Midbrain (tissue), 1 donor: ENCODE measurements at regions not wholly inside any gene's neighbourhood (a gene's known extent, or its start where the extent isn't known, plus 50 kb on each side); places are given as distances from the start of the nearest gene placed in this dataset.

Source experiments
- DNase-seq: peaks from one replicate; lab custom pipeline; 2025; lab: John Stamatoyannopoulos, UW

DNA sequence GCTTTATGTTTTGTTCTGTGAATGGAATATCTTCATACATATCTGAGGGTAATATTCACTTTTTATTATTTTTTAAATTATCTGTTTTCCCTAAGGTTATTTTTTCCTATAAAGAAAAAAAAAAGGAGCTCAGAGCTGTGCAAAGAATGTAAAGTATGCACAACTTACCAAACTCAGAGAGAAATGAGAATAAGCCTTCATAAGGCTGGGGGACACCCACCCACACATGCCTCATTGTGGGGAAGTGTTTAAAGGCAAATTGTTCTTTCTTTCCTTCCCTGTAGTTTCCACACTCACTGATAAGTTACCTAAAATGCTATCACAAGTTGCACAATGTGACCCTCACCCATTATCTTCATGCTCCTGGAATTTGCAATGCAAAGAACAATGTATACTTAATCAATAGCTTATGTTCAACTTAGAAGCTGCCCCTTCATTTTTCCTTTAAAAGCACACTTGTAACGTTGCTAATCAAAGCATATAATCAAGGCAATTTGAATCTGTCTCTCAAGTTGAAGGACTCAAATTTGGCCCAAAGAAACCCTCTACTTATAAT is 108.1 kb downstream of the GNAT3 start:
- DNase-seq = no peak

DNA sequence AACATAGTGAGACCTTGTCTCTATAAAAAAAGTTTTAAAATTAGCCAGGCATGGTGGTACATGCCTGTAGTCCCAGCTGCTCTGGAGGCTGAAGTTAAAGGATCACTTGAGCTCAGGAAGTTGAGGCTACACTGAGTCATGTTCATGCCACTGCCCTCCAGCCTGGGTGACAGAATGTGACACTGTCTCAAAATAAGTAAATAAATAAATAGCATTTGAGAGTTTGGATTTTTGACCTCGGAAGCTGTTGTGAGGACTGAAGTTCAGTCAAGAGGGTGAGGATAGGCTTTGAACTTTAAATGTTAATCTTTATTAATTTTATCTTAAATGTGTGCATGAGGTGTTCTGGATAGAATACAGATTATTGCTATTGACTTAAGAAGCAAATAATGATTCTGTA is 110.2 kb downstream of the GNAT3 start:
- no peak for DNase-seq

DNA sequence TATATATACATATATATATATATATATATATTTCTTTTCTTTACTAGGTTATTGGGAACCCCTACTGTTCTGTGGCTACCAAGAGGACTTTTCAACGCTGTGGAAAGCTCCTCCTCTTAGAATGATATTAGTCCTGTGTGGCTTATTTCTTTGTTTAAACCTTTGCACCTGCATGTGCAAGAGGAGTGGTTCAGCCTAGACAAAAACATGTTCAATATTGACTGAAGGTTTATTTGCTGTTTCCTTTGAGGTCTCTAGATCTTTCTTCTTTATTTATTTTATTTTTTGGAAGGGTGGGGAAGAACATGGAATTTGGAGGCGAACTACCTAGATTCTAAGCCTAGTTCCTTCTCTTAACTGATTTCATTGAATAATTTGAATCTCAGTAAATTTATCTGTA is 118.1 kb downstream of the GNAT3 start:
- DNase-seq = no peak

DNA sequence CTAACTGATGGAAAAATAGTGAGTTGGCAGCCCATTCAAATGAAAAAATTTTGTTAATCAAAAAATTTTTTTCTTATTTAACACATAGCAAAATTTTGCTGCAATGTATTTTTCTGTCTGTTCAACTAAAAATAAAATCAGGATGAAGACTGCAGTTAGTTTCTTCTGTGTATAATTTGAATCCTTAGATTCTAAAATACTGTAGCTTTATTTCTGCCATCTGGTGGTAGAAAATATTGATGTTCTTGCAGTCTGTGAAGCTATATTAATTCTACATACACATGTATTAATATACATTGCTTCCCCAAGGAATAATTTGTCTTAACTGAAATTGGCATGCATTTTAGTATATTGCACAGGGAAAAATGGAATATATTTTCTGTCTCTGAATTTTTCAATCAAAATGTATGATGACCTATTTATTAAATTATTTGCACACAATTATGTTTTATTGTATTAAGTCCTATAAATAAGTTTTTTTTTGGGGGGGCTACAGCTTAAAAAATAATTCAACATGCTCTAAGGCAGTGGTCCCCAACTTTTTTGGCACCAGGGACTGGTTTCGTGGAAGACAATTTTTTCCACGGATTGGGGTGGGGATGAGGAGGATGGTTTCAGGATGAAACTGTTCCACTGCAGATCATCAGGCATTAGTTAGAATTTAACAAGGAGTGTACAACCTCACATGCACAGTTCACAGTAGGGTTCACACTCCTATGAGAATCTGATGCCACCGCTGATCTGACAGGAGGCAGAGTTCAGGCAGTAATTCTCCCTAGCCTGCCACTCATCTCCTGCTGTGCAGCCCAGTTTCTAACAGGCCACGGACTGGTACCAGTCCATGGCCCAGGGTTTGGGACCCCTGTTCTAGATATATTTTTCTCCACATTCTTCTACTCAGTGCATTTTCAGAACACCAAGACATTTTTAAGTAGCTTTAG is 119.4 kb downstream of the GNAT3 start:
- DNase-seq = peak; percentile 66

DNA sequence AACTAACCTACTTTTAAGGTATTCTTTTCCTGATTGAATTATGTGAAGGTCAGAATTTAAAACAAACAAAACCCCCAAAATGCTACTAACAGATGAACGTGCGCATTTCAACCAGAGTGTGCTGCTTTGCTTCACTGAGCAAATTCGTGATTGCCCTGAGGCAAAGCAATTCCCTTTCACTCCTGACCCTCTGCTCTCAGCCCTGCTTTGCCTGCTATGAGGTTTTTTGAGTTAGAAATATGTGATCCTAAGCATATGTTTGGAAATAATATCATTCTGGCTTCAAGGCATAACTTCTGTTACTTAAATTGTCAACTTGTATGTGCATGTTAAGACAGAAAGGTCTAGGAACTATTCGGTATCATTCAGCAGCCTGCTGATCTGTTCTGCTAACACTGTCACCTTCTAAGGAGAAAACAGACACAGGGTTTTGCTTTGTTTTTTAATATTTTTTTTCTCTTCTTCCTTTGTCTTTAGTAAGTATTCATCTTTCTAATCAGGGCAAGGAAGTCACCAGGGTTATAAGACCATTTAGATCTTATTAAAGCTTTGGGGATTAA is 124.2 kb downstream of the GNAT3 start:
- DNase-seq = no peak

DNA sequence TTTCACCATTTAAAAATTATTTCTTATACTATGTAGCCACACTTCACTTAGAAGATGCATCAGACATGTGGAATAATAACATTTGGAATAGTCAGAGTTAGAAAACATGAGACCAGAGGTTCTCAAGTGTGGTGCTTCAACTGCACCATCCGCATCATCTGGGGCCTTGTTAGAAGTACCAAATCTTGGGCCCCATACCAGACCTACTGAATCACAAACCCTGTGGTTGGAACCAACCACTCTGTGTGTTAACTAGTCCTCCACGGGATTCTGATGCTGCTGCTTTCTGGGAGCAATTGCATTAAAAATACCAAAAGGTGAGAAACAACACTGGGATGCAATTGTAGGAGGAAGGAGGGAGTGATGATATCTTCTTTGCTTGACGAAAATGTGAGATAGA is 125.2 kb downstream of the GNAT3 start:
- no peak for DNase-seq

DNA sequence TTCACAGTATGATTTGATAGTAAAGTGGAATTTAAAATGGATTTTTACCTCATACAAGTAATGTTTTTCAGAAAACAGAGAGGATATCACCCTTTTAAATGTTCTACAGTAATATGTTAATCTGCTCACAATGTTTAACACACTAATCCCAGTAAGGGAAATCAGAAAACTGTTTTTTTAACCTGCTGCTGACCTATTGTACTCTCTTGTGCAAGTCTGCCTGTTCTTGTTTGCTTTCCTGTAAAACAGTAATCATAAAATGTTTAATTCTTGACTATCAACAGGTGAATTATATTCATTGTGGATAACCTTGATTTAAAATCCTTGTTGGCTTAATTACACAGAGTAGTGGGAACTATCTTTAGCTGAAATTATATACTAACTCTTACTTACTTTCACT is 126.4 kb downstream of the GNAT3 start:
- no peak for DNase-seq

DNA sequence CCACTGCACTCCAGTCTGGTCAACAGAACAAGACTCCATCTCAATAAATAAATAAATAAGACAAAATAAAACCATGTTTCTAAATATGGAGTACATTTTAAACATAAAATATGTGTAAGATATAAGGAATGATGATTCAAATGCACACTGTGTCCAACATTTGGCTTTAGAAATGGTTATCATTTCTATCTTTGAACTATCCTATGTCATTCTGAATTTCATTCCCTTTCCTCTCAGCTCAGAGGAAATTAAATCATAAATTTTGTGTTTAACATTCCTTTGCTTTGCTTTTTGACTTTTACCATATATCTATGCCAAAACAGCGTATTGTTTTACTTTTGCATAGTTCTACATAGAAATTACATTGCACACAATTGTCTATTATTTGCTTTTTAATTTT is 130.9 kb downstream of the GNAT3 start:
- DNase-seq = no peak

DNA sequence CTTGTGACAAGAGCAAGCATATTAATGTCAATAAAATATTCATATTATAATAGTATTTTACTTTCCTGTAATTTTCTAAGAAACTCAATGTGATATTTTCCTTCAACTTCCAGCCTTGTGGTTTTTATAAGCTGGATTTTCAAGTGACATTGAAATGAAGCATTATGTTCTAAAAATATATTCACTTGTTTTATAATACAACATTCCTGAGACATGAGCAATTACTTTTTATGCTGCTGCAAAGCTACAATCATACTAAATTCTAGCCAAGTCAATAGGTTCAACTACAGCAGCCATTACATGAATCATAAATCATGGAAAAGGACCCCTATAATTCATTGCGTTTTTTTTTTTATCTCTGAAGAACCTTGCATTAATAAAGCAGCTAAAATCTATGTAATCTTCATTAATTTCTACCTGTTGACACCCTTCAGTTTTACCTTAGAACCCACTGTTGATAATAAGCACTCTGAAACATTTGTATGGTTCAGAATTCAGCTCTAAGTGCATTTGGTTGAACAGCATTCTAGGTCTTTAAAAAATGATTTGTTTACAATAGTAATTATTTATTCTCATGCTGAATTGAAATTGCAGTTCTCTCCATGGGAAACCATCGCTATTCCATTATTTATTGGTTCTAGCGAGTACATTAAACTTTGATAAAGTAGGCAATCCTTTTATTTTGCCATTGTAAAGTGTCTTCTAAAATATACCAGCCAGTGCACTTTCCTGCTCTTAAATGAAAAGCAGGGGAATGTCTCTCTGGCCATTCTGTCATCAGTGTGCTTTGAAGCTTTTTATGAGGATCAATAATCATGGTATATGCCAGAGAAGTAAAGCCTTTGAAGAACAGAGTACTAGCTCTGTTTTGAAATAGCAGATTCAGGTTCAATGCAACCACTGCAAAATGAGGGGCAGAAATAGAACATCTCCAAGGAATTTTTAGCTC is 132.6 kb downstream of the GNAT3 start:
- no peak for DNase-seq

DNA sequence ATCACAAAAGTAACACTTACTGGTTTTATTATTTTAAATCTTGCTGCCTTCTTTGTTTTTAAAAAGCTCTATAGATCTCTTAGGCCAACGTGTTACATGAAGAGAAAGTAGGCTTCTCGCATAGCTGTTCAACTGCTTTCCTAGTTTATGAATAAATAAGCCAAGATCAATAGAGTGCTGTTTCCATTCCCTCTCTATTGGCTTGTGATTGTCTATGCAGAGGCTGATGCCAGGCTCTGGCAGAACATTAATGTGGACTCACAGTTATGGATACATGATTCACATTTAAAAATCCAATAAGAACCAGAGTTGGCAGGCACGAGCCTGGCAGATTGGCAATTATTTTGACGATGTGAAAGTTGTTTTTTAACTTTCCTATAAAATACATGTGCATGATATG is 137.5 kb downstream of the GNAT3 start:
- no peak for DNase-seq

DNA sequence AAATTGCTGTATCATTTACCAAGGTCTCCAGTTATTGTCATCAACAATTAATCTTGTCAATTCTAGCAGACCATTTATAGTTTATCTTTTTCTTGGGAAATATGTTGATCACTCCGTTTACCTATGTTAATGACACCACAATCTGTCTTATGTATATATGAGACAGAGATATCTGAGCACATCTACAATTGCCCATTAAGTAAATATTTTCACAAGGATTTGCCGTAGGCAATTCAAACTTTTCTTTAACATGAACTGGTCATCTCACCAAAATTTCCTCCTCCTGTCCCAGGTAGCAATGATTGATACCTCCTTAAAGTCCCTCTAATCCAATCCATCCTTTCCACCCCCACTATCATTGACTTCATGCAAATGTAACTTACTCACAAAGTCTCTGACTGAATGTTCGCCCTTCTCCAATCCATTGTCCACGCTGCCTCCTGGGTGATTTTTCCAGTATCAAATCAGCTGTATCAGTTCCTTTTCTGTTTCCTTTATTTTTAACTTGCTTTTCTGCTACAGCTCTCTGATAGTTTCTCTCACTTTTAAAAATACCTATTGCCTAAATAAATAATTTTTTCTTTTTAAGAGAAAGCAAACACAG is 138.3 kb downstream of the GNAT3 start:
- DNase-seq = no peak

DNA sequence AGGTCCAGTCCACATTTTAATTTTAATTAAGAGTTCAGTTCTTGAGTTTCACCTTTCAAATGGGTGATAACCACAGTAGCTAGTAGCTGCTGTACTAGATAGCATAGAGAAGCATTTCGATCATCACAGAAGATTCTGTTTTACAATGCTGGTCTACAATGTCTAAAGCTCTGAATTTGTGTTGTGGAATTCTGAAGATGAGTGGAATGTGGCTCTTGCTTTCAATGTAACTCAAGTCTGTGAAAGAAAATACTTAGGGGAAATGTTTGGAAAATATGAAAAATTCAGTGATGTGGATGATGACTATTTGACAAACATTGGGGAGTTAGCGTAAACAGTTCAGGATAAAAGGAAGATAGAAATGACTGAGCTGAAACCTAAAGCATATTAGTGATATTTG is 139.4 kb downstream of the GNAT3 start:
- no peak for DNase-seq

DNA sequence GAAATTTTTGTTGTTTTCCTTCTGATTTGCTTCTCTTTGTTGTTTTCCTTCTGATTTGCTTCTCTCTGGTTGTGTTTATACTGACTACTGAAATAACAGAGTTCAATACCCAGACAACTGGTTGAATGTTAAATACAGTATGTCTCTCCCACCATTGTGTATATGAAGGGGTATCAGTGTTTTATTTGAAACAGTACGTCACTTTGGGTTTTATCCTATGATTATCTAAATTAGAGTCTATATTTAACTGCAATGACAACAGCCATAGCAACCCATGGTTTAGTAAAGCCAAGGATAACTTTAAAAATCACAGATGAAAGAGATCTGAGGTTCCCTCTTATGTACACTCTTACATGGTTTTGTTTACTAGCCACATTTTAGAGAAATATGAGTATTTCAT is 141.3 kb downstream of the GNAT3 start:
- DNase-seq = no peak

DNA sequence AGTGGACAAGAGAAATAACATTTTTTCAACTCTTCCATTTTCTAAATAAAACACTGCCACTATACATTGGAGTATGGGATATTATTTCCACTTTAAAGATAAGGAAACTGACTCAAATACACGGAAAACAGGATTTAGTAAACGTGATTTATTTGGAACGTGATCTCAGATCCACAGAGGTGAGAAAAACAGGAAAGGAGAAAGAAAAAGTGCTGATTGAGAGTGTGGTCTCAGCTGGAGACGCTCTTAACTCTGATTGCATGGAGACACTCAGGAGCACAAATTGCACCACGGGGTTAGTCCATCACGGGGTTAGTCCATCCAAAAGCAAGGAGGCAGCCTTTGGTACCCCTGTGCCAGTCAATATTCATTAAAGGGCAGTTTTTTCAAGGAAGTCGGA is 142.5 kb downstream of the GNAT3 start:
- no peak for DNase-seq

DNA sequence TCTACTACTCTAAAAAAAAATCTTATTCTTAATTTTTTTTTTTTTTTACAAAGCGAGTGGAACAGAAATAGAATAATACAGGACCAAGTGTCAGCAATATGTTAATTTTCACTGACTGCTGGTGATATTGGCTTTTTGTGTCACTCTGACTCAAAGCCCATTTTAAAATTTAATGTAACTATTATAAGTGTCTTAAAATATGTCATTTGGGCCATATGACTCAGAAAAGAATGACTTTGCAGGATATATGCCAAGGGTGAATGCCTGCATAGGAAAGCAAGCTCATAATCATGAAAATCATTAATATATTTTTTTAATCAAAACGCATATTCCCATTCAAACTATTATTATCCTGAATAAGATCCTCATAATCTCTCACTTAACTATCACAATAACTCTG is 149.2 kb downstream of the GNAT3 start:
- no peak for DNase-seq

DNA sequence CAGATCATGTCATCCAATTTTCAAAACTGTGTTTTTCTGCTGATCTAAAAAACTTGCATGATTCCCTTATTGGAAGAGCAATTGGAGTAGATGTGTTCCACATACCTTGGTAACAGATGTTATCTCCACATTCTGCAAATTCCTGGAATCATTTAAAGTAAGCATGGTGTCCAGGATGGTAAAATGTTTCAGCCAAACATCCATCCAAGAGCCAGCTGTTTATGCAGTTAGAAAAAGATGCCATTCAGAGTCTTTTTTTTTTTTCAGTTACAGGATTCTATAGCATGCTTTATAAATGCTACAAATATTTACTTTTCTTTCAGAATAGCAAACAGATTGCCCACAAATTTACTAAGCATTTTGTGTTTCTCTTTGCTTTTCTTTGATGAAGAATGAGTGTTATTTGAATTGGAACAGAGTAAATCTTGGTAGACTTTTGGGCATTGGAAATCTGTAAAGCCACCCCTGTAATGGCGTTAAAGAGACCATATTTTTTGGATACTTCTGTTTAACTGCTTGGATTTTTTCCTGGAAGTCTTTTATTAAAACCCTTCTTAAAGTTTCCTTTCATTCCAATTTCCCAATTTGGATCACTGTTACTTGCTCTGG is 149.8 kb downstream of the GNAT3 start:
- no peak for DNase-seq

DNA sequence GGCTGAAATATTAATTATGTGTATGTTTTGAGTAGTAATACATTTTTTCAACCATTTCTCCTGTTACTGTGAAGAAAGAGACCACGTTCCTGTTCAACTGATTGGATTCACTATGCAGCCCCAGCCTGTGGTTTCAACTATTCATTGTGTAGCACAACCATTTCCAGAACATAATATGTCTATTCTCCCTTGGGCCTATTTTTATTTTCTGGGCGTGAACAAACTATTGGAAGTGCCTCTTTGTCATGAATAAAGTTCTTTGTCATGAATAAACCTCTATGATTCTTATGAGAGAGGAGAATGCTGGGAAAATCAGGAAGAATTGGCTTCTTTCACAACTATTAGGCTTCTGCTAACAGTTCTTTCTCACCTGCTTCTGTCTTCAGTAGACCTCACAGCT is 152.4 kb downstream of the GNAT3 start:
- DNase-seq = no peak

DNA sequence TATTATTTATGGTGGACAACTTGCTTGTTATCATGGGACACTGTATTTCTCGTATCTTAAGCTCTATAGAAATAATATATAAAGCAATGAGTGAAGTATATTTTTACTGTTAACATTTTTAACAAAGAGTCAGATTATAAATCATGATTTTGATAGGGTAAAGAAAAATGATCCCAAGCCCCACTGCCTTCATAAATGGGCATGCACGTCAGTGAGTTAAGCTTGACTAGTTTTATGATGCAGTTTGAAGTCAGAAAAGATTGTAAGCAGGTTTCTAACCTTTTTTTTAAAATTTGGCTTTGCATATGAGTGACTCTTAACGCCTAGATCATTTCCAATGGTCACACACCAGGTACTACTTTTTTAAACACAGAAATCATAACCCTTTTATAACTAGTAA is 152.8 kb downstream of the GNAT3 start:
- no peak for DNase-seq

DNA sequence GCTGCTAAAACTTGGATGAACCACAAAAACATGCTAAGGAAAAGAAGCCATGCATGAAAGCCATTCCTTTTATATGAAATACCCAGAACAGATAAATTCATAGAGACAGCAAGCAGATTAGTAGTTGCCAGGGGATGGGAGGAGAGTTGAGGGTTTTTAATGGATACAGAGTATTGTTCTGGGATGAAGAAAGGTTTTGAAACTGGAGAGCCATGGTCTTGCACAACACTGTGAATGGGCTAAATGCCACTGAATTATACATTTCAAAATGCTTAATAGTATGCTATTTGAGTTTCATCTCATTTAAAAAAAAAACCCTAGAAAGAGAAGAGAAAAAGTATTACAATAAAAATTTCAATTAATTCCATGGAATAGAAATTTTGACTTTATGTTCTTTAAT is 154.3 kb downstream of the GNAT3 start:
- no peak for DNase-seq

DNA sequence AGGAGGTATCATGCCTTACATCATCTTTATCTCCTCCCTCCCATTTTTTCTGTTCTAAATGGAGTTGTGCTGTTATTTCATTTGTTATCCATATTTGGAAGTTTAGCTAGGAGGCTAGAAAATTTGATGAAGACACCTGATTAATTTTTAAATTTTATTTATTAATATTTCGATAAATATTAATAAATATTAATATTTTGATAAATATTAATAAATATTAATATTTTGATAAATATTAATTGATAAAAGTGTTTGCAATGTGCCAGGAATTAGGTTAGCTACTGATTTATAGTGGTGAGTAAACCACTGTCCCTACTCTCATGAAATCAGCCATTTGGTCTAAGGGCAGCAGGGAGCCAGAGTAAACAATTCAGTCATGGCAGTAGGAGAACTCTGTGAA is 161.4 kb downstream of the GNAT3 start:
- DNase-seq = no peak

DNA sequence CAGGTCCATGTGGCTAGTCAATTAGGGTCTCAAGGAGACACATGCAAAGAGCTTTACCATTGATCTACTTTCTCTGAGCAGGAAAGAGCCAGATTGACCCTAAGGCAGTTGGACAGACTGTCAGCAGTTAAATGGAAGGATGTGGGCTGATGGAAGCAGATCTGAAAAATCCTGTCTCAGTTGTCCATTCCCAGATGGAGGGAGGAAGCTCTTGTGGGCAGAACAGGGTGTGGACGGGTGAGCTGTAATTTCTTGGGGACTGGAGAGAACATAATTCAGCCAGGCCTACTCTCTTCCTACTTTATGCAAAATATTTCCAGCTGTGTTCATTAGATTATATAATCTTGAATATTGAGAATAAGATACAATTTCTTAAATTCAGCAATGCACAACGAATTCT is 163.6 kb downstream of the GNAT3 start:
- no peak for DNase-seq

DNA sequence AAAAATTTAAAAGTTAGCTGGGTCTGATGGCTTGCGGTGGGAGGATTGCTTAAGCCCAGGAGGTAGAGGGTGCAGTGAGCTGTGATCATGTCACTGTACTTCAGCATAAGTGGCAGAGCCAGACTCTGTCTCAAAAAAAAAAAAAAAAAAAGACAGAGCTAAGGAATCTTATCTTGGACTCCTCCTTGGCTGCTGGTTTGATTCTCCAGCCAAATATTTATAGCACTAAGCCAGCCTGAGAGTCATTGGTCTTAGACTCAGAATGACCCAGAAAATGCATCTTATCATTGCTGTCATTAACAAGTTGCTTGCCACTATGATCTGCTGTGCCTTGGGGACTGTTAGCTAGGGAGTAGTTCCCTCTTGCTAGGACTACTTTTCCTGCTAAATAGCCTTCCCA is 164.7 kb downstream of the GNAT3 start:
- no peak for DNase-seq
